Osteoblast (primary cell): ENCODE measurements at regions not wholly inside any gene's neighbourhood (a gene's known extent, or its start where the extent isn't known, plus 50 kb on each side); places are given as distances from the start of the nearest gene placed in this dataset.

Source experiments
- DNase-seq: peaks from one replicate; pipeline ENCODE4 v3.0.0; 2011; ENCODE audit warnings: low spot score, mixed read lengths; ENCODE audit not compliant: insufficient read length; ENCODE audit errors: missing footprints
- H2AFZ ChIP-seq: 2 replicates; pipeline ENCODE4 v1.6.0; 2011; ENCODE audit warnings: mild to moderate bottlenecking, low read length
- H3K27ac ChIP-seq: 2 replicates; pipeline ENCODE4 v1.5.1; 2011; ENCODE audit warnings: mild to moderate bottlenecking, low read depth, low read length, moderate library complexity
- H3K27me3 ChIP-seq: 2 replicates; pipeline ENCODE4 v1.6.0; 2012; ENCODE audit warnings: mild to moderate bottlenecking, control low read depth, inconsistent platforms, low read length, moderate library complexity; ENCODE audit not compliant: insufficient read depth
- H3K36me3 ChIP-seq: 2 replicates; pipeline ENCODE4 v1.5.1; 2011; ENCODE audit warnings: mild to moderate bottlenecking, low read length, control low read depth, moderate library complexity; ENCODE audit not compliant: insufficient read depth
- H3K4me1 ChIP-seq: 2 replicates; pipeline ENCODE4 v1.5.1; 2011; ENCODE audit warnings: mild to moderate bottlenecking, low read length, control low read depth, moderate library complexity; ENCODE audit not compliant: insufficient read depth
- H3K4me2 ChIP-seq: 2 replicates; pipeline ENCODE4 v1.6.0; 2011; ENCODE audit warnings: mild to moderate bottlenecking, low read length; ENCODE audit not compliant: insufficient read depth
- H3K4me3 ChIP-seq: fragments of 200-600 bp; sonication (generic); 3 replicates; pipeline ENCODE4 v1.5.1; 2012; ENCODE audit warnings: mild to moderate bottlenecking, low read length, inconsistent platforms; ENCODE audit not compliant: insufficient read depth
- H3K79me2 ChIP-seq: 2 replicates; pipeline ENCODE4 v1.6.0; 2012; ENCODE audit warnings: mild to moderate bottlenecking, low read length, control low read depth, inconsistent platforms; ENCODE audit not compliant: insufficient read depth
- H3K9me3 ChIP-seq: 2 replicates; pipeline ENCODE4 v1.5.1; 2011; ENCODE audit warnings: low read depth, low read length, control low read depth
- H4K20me1 ChIP-seq: 2 replicates; pipeline ENCODE4 v1.6.0; 2012; ENCODE audit warnings: mild to moderate bottlenecking, low read length, control low read depth; ENCODE audit not compliant: insufficient read depth
- TF ChIP-seq, protein P1 (sequence below): IDR thresholded peaks from 2 replicates; pipeline ENCODE4 v1.5.1; 2011; ENCODE audit warnings: mild to moderate bottlenecking, low read depth, low read length, moderate library complexity; ENCODE audit errors: extremely low read depth

DNA sequence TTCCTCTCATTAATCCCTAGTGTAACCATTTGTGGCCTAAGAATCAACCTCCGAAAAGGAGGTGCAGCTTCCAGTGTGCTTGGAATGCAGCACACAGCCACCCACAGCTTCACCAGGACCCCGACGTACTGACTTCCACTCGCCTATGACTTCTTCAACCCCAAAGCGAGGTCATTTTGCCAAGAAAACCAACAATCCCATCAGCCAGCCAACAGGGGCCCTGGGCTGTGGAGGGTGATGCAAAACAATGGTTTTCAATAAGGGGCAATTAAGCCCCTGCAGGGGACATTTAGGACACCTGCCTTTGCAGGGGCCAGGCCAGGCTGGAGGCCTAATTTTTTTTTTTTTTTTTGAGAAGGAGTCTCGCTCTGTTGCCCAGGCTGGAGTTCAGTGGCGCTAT, 158.1 kb upstream of the SKOR2 start:
- Histone ChIP-seq H3K79me2 (no peaks in the 10 kb centered on the region), H3K4me2 (no peak overlapping the region), H3K27ac (no peak overlapping the region), H3K36me3 (no peaks in the 10 kb centered on the region), H3K27me3 (no peaks in the 10 kb centered on the region), H4K20me1 (no peaks in the 10 kb centered on the region), H2AFZ (no peak overlapping the region), H3K4me3 (no peak overlapping the region), H3K4me1 (no peaks in the 10 kb centered on the region), H3K9me3 (no peaks in the 10 kb centered on the region)
- TF ChIP-seq, protein P1, sequence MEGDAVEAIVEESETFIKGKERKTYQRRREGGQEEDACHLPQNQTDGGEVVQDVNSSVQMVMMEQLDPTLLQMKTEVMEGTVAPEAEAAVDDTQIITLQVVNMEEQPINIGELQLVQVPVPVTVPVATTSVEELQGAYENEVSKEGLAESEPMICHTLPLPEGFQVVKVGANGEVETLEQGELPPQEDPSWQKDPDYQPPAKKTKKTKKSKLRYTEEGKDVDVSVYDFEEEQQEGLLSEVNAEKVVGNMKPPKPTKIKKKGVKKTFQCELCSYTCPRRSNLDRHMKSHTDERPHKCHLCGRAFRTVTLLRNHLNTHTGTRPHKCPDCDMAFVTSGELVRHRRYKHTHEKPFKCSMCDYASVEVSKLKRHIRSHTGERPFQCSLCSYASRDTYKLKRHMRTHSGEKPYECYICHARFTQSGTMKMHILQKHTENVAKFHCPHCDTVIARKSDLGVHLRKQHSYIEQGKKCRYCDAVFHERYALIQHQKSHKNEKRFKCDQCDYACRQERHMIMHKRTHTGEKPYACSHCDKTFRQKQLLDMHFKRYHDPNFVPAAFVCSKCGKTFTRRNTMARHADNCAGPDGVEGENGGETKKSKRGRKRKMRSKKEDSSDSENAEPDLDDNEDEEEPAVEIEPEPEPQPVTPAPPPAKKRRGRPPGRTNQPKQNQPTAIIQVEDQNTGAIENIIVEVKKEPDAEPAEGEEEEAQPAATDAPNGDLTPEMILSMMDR = no peak
- no peak for DNase-seq

GRCh38 chr18:47407736-47408135, 156.3 kb upstream of the SKOR2 start:
- Histone ChIP-seq H3K4me2 (no peak overlapping the region), H3K4me1 (no peaks in the 10 kb centered on the region), H2AFZ (no peak overlapping the region), H3K27me3 (no peaks in the 10 kb centered on the region), H3K36me3 (no peaks in the 10 kb centered on the region), H4K20me1 (no peaks in the 10 kb centered on the region), H3K79me2 (no peaks in the 10 kb centered on the region), H3K9me3 (no peaks in the 10 kb centered on the region), H3K27ac (no peak overlapping the region), H3K4me3 (no peak overlapping the region)
- DNase-seq = no peak
- TF ChIP-seq, protein P1 = no peak

GRCh38 chr18:47404845-47405244, 153.4 kb upstream of the SKOR2 start:
- no peaks in the 10 kb centered on the region for H3K9me3 ChIP-seq
- no peaks in the 10 kb centered on the region for H3K79me2 ChIP-seq
- no peak overlapping the region for H3K4me2 ChIP-seq
- H4K20me1 ChIP-seq = no peaks in the 10 kb centered on the region
- H2AFZ ChIP-seq = no peak overlapping the region
- no peak overlapping the region for H3K4me3 ChIP-seq
- no peaks in the 10 kb centered on the region for H3K36me3 ChIP-seq
- H3K4me1 ChIP-seq = no peaks in the 10 kb centered on the region
- no peaks in the 10 kb centered on the region for H3K27me3 ChIP-seq
- no peak overlapping the region for H3K27ac ChIP-seq
- DNase-seq = no peak
- TF ChIP-seq, protein P1 = no peak

GRCh38 chr18:47403949-47404348, 152.5 kb upstream of the SKOR2 start:
- TF ChIP-seq, protein P1 = no peak
- Histone ChIP-seq H2AFZ (no peak overlapping the region), H3K4me2 (no peak overlapping the region), H3K36me3 (no peaks in the 10 kb centered on the region), H3K4me1 (no peaks in the 10 kb centered on the region), H3K79me2 (no peaks in the 10 kb centered on the region), H3K27ac (no peak overlapping the region), H3K9me3 (no peaks in the 10 kb centered on the region), H3K27me3 (no peaks in the 10 kb centered on the region), H4K20me1 (no peaks in the 10 kb centered on the region), H3K4me3 (no peak overlapping the region)
- no peak for DNase-seq
